Chondrocyte (in vitro differentiated cells): ENCODE measurements at regions not wholly inside any gene's neighbourhood (a gene's known extent, or its start where the extent isn't known, plus 50 kb on each side); places are given as distances from the start of the nearest gene placed in this dataset.
A peak's percentile ranks its signal among the peaks of the same experiment; 100 is the strongest.

ENCODE experiments used
- DNase-seq: peaks from one replicate; pipeline ENCODE4 v3.0.0; 2021; ENCODE audit warnings: mixed read lengths, low spot score
- H3K27ac Mint-ChIP-seq: one replicate; pipeline ENCODE4 v1.8.0; 2021; ENCODE audit warnings: mild to moderate bottlenecking, moderate library complexity, mixed read lengths; ENCODE audit not compliant: unreplicated experiment
- H3K27me3 Mint-ChIP-seq: 2 replicates; pipeline ENCODE4 v1.8.0; 2021; ENCODE audit warnings: low read depth, mixed read lengths
- H3K36me3 Mint-ChIP-seq: 2 replicates; pipeline ENCODE4 v1.8.0; 2021; ENCODE audit warnings: low read depth, mixed read lengths
- H3K4me1 Mint-ChIP-seq: 2 replicates; pipeline ENCODE4 v1.8.0; 2021; ENCODE audit warnings: low read depth, mild to moderate bottlenecking, mixed read lengths
- H3K4me3 Mint-ChIP-seq: one replicate; pipeline ENCODE4 v1.8.0; 2021; ENCODE audit warnings: mild to moderate bottlenecking, moderate library complexity, mixed read lengths; ENCODE audit not compliant: unreplicated experiment
- H3K9me3 Mint-ChIP-seq: 2 replicates; pipeline ENCODE4 v1.8.0; 2021; ENCODE audit warnings: low read depth, mixed read lengths
- CTCF ChIP-seq: fragments of 200-600 bp; sonication (generic); IDR thresholded peaks from 2 replicates; pipeline ENCODE4 v1.5.0; 2021; ENCODE audit warnings: antibody characterized with exemption, mild to moderate bottlenecking, moderate library complexity

GRCh38 chr21:29228306-29228705 lies 70.4 kb upstream of the BACH1 start:
- peaks cover 22% of the 10 kb centered on the region for H3K9me3 Mint-ChIP-seq
- H3K4me1 Mint-ChIP-seq, result peaks cover 35% of the 10 kb centered on the region
- no peak overlapping the region for H3K27ac Mint-ChIP-seq
- TF ChIP-seq CTCF, result no peak
- no peak for DNase-seq
- H3K4me3 Mint-ChIP-seq, result no peak overlapping the region
- H3K27me3 Mint-ChIP-seq, result no peaks in the 10 kb centered on the region
- H3K36me3 Mint-ChIP-seq, result peaks cover 2% of the 10 kb centered on the region

- H3K9me3 Mint-ChIP-seq, result peaks cover 9% of the 10 kb centered on the region
- TF ChIP-seq CTCF, result no peak
- peaks cover 36% of the 10 kb centered on the region for H3K4me1 Mint-ChIP-seq
- H3K36me3 Mint-ChIP-seq, result no peaks in the 10 kb centered on the region
- DNase-seq, result no peak
- no peak overlapping the region for H3K27ac Mint-ChIP-seq
- no peaks in the 10 kb centered on the region for H3K27me3 Mint-ChIP-seq
- no peak overlapping the region for H3K4me3 Mint-ChIP-seq
Observed at GRCh38 chr21:29230551-29231261, 68.0 kb upstream of the BACH1 start.

GRCh38 chr21:29231756-29232529 lies 66.8 kb upstream of the BACH1 start:
- DNase-seq, result no peak
- Mint-ChIP-seq H3K9me3 (peaks cover 2% of the 10 kb centered on the region), H3K4me3 (no peak overlapping the region), H3K27me3 (no peaks in the 10 kb centered on the region), H3K27ac (peak overlapping the region; percentile 62), H3K4me1 (peaks cover 44% of the 10 kb centered on the region), H3K36me3 (no peaks in the 10 kb centered on the region)
- no peak for TF ChIP-seq CTCF

GRCh38 chr21:29232530-29233255 lies 66.0 kb upstream of the BACH1 start:
- TF ChIP-seq CTCF, result no peak
- Mint-ChIP-seq H3K36me3 (no peaks in the 10 kb centered on the region), H3K4me1 (peaks cover 52% of the 10 kb centered on the region), H3K4me3 (no peak overlapping the region), H3K27me3 (no peaks in the 10 kb centered on the region), H3K27ac (peak overlapping the region; percentile 75), H3K9me3 (no peaks in the 10 kb centered on the region)
- no peak for DNase-seq

- Mint-ChIP-seq H3K27me3 (no peaks in the 10 kb centered on the region), H3K36me3 (no peaks in the 10 kb centered on the region), H3K4me1 (peaks cover 55% of the 10 kb centered on the region), H3K4me3 (no peak overlapping the region), H3K9me3 (no peaks in the 10 kb centered on the region), H3K27ac (peak overlapping the region; percentile 75)
- TF ChIP-seq CTCF, result peak; percentile 24
- DNase-seq, result no peak
Observed at GRCh38 chr21:29233256-29233546, 65.5 kb upstream of the BACH1 start.
